ENCODE measurements at regions not wholly inside any gene's neighbourhood (a gene's known extent, or its start where the extent isn't known, plus 50 kb on each side); places are given as distances from the start of the nearest gene placed in this dataset.

GRCh38 chr5:72046106-72046505 is 61.2 kb upstream of the MAP1B start:
- DNase-seq (ENCODE audit: low spot score): no peak

- no peak for DNase-seq (ENCODE audit: low spot score)
Measured at GRCh38 chr5:72055636-72056035, 51.6 kb upstream of the MAP1B start.

Data from LoVo (cell line).